H1 (cell line): ENCODE measurements at regions not wholly inside any gene's neighbourhood (a gene's known extent, or its start where the extent isn't known, plus 50 kb on each side); places are given as distances from the start of the nearest gene placed in this dataset.

Experiments used
- ASH2L ChIP-seq: fragments of 200-600, 300-600 bp; sonication (generic); IDR thresholded peaks from one replicate; pipeline ENCODE4 v1.7.1; 2017; ENCODE audit warnings: low read length
- CBX8 ChIP-seq: fragments of 300-800, 300-1000 bp; sonication (generic); IDR thresholded peaks from 2 replicates; pipeline ENCODE4 v1.7.1; 2016; ENCODE audit warnings: low read depth, low read length, borderline replicate concordance
- CHD2 ChIP-seq: IDR thresholded peaks from 2 replicates; pipeline ENCODE4 v1.6.1; 2012; ENCODE audit warnings: low read length, improper control_type of control experiment
- EP300 ChIP-seq, 2 experiments: IDR thresholded peaks; 1 replicate in 1 of 2; 2 replicates in 1 of 2; pipeline ENCODE4 v1.6.1; 2011 to 2012; ENCODE audit warnings: low read depth in 2 of 2, low read length in 2 of 2, mild to moderate bottlenecking in 2 of 2, borderline replicate concordance in 1 of 2, inconsistent platforms in 1 of 2, moderate library complexity in 1 of 2
- PHF8 ChIP-seq: fragments of 200-600 bp; sonication (generic); conservative IDR thresholded peaks from 2 replicates; pipeline ENCODE4 v1.7.1; 2012; ENCODE audit warnings: low read depth, mild to moderate bottlenecking, inconsistent platforms, low read length, moderate library complexity
- TBP ChIP-seq: IDR thresholded peaks from 2 replicates; pipeline ENCODE4 v1.6.1; 2011; ENCODE audit warnings: low read depth, low read length, improper control_type of control experiment
- TF ChIP-seq, protein P1 (sequence below): IDR thresholded peaks from 2 replicates; pipeline ENCODE4 v1.6.1; 2012; ENCODE audit warnings: low read length, inconsistent platforms

DNA sequence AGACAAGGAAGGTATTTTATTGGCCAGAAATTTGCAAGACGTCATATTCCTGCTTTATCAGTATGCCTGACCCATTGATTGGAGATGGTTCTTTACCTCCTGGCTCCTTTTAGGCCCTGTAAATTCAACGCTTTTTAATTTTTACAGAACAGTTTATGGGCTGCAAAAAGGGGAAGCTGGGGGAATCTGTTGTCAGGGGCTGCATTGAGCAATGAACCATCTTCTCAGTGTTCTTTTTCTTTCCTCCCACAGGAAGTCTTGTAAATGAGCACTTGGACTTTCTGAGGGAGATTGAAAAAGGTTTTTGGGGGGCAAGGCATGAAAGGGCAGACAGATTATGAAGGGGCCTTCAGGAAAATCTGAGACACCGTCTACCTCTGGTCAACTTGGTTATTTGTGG, 503.6 kb upstream of the TNP1 start (continued):
- TF ChIP-seq CBX8 (no peak), PHF8 (no peak), EP300 (IDR thresholded peaks at IDR 0.05; ENCODE audit: borderline replicate concordance in 1 of 2, low read depth in 2 of 2, low read length in 2 of 2) (no peak), ASH2L (no peak), TBP (no peak), CHD2 (no peak)
- TF ChIP-seq, protein P1, sequence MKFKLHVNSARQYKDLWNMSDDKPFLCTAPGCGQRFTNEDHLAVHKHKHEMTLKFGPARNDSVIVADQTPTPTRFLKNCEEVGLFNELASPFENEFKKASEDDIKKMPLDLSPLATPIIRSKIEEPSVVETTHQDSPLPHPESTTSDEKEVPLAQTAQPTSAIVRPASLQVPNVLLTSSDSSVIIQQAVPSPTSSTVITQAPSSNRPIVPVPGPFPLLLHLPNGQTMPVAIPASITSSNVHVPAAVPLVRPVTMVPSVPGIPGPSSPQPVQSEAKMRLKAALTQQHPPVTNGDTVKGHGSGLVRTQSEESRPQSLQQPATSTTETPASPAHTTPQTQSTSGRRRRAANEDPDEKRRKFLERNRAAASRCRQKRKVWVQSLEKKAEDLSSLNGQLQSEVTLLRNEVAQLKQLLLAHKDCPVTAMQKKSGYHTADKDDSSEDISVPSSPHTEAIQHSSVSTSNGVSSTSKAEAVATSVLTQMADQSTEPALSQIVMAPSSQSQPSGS, result no peak
